Pons (tissue), 1 donor: ENCODE measurements at regions not wholly inside any gene's neighbourhood (a gene's known extent, or its start where the extent isn't known, plus 50 kb on each side); places are given as distances from the start of the nearest gene placed in this dataset.

ENCODE experiments used
- DNase-seq: peaks from one replicate; pipeline ENCODE4 v3.0.0-alpha.2; 2016; ENCODE audit warnings: low spot score

- DNase-seq, result no peak
Observed at GRCh38 chr10:128221807-128222206, 95.6 kb upstream of the MKI67 start.

GRCh38 chr10:128222332-128222849, 96.2 kb upstream of the MKI67 start:
- DNase-seq, result no peak

- peak; percentile 13 for DNase-seq
Observed at GRCh38 chr10:128230401-128230800, 104.2 kb upstream of the MKI67 start.

GRCh38 chr10:128233422-128233821, 107.2 kb upstream of the MKI67 start:
- DNase-seq, result no peak

GRCh38 chr10:128237710-128238109, 111.5 kb upstream of the MKI67 start:
- no peak for DNase-seq

GRCh38 chr10:128241023-128241422, 114.8 kb upstream of the MKI67 start:
- DNase-seq, result no peak

GRCh38 chr10:128242641-128243040, 116.4 kb upstream of the MKI67 start:
- no peak for DNase-seq

GRCh38 chr10:128245026-128245425, 118.8 kb upstream of the MKI67 start:
- DNase-seq, result no peak

- DNase-seq, result no peak
Observed at GRCh38 chr10:128247576-128247975, 121.4 kb upstream of the MKI67 start.

- no peak for DNase-seq
Observed at GRCh38 chr10:128254476-128254875, 128.3 kb upstream of the MKI67 start.

GRCh38 chr10:128257428-128257827, 131.2 kb upstream of the MKI67 start:
- DNase-seq, result no peak

GRCh38 chr10:128258421-128258976, 132.3 kb upstream of the MKI67 start:
- no peak for DNase-seq

GRCh38 chr10:128263891-128264688, 137.9 kb upstream of the MKI67 start:
- peak; percentile 49 for DNase-seq

GRCh38 chr10:128265596-128265995, 139.4 kb upstream of the MKI67 start:
- DNase-seq, result no peak

- no peak for DNase-seq
Observed at GRCh38 chr10:128267581-128267980, 141.4 kb upstream of the MKI67 start.

- peak; percentile 25 for DNase-seq
Observed at GRCh38 chr10:128268015-128268722, 141.9 kb upstream of the MKI67 start.

GRCh38 chr10:128274938-128275337, 148.7 kb upstream of the MKI67 start:
- DNase-seq, result peak; percentile 6

GRCh38 chr10:128275388-128276177, 149.4 kb upstream of the MKI67 start:
- DNase-seq, result no peak

GRCh38 chr10:128277267-128277840, 151.1 kb upstream of the MKI67 start:
- no peak for DNase-seq

- no peak for DNase-seq
Observed at GRCh38 chr10:128278362-128278761, 152.1 kb upstream of the MKI67 start.

- DNase-seq, result no peak
Observed at GRCh38 chr10:128280271-128280670, 154.0 kb upstream of the MKI67 start.

GRCh38 chr10:128281343-128281742, 155.1 kb upstream of the MKI67 start:
- DNase-seq, result no peak
